SHP77 (cell line): ENCODE measurements at regions not wholly inside any gene's neighbourhood (a gene's known extent, or its start where the extent isn't known, plus 50 kb on each side); places are given as distances from the start of the nearest gene placed in this dataset.

Experiments
- DNase-seq, 2 experiments: peaks; one replicate each; lab custom pipeline; 2025; lab: John Stamatoyannopoulos, UW

DNA sequence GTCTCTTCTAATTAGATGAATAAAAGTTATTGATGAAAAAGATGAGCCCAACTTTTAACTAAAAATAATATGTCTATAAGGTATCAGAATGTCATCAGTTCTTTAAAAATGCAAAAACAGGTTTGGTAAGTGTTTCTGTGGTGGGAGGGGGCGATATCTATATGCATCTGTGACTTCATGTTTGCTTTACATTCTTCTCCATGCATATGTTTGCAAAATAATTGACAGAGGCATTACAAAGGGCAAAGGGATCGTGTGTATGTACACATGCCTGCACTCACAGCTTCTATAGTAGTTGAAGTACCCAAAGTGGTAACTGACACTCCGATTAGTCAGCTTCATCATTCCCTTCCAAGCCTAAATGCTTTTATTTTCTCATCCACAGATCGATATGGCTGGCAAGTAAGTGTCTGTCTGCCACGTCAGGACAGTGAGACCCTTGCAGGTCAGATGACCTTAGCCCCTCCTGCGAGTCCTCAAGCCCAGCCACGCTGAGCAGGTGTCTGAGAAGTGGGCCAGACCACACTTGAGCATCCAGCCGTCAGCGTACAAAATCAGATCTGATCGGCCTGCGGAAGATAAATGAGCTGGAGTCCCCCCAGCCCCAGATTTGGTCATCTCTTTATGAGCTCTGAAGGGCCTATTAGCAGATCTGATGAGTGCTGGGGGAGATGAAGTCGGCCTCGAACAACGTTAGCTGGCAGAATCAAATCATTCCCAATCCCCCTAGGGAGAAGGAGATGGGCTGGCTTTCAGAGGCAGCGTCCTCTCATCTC is 369.1 kb downstream of the MAFB start:
- peak in 1 of 2 experiments; percentile 37 for DNase-seq

DNA sequence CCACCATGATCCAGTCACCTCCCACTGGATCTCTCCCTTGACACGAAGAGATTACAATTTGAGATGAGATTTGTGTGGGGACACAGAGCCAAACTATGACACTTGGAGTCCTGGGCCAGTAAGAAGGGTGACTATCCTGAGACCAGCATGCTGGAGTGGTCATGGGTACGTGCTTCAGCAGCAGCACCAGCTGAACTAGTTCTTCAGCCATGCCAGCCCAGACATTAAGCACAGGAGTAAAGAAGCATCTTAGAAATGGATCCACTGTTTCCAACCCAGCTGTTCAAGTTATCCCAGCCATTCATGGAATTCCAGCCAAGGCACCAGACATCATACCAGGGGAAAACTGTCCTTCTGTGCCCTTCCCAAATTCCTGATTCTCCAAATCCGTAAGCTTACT is 370.0 kb downstream of the MAFB start:
- no peak for DNase-seq

DNA sequence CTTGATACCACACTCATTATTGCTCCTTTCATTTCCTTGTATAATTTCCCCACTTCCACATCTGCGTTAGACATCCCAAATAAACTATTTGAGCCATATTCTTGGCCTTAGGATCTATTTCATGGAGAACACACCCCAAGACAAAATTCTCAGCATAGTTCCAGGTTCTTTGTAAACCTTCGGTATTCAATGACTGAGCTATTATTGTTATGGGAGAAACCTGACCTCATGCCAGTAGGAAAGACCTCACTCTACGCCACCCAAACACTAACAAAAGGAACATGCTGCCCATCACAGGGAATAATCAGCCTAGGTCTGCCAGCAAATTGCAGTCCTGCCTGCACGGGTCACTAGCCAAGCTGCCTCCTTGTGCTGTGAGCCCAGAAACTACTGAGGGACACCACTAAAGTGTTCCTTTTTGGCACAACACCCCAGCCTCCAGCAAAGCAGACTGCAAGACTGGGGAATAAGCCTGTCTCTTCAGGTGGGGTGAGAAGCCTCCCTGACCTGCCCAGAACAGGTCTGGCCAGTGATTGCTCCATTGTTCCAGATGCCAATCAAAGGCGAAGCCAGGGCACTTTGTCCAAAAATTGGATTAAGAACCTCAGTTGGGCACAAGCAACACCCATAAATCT is 371.8 kb downstream of the MAFB start:
- no peak for DNase-seq

DNA sequence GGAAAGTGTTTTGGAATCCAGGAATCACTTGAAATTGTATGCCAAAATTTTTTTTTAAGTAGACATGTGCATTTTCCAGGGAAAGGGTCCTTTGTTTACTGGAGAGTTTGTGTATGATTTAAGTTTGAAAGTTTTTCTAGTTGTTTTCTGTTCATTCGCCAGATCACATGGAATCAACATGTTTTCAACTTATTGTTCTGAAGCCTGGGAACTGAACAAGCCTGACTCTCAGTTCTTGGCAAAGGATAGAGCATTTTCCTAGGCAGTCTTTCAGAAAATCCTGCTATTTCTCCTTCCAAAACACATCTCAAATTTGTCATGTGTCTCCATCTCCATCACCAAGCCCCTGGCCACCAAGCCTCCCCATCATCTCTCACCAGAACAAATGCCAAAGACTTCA is 374.8 kb downstream of the MAFB start:
- no peak for DNase-seq

DNA sequence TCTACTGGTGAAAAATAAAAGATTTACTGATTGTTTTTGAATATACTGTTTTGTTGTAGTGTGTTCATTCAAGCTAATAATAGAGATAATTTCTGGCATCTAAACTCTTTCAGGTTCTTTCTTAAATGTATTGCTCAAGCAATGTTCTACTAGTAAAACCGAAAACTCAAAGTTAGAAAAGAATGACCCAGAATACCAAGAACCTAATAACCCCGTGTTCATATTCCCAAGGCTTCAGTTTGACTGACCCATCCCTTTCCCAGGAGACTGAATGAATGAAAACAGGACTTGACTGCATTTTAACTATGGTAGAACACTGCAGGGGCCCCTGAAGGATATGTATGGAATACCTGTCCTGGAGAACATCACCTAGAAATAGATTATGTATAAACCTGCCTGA is 375.3 kb downstream of the MAFB start:
- no peak for DNase-seq

DNA sequence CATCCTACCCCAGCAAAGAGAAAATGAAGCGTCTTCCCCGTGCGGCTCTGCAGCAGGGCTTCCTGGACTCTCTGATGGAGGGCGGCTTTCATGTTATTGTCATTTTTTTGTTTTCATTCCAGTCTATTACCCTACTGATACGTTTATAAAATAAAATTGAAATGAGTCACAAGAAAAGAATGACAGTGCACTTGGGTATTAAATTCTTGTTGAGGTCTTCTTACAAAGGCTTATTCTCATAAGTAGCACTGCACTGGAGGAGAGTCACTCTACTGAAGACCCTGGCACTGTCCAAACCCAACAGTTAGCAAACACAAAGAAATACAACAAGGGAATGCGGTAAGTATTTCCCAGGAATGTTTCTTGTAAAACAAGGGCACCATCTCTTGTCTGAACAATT is 379.3 kb downstream of the MAFB start:
- DNase-seq: no peak

DNA sequence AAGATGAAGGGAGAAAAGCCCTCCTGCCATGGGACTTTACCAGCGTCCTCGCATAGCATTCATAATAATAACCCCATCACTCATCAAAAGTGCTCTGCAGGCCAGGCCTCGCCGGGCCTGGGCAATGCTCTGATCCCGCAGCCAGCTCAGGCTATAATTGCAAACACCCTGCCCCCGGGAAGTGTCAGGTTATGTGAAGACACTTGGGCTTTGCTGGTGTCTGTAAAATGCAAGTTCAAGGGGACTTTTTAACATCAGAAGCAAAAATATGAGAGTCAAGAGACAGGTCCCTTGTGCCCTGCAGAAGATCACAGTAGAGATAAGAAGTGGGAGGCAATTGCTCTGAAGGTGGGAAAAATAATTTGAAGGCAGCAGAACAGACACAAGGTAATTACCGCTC is 381.0 kb downstream of the MAFB start:
- DNase-seq: no peak

DNA sequence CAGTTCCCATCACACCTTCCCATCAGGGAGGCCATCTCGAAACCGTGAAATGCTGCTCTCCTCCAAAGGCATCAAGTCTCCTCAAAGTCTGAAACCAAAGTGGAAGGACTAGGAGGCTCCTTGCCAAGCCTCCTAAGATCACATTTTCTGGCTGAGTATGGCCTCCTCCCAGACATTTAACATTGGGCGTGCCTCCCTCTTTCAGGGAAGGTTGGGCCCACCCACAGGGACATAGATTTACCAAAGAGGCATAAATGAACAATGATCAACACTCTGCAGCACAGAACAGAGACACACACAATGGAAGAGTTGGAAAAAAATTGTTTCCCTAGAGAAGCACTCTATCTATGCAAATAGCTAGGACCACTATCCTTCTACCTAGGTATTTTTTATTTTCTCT is 381.8 kb downstream of the MAFB start:
- no peak for DNase-seq

DNA sequence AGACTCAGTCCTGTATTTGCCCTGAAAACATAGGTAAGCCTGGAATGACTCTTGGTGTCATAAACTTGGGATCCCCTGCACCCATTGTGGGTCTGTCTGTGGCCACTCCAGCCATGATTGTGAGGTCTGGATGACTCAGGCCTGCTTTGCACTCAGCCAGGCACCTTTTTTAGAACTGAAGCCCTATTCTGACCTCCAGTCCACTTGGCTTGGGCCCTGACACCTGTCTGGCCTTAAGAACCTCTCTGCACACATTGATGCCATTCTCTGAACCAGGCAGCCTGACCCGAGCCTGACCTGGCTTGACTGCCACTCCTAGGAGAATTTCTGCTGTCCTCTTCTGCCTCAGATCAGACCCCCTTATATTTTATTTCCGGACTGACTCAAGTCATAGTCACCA is 383.7 kb downstream of the MAFB start:
- no peak for DNase-seq

DNA sequence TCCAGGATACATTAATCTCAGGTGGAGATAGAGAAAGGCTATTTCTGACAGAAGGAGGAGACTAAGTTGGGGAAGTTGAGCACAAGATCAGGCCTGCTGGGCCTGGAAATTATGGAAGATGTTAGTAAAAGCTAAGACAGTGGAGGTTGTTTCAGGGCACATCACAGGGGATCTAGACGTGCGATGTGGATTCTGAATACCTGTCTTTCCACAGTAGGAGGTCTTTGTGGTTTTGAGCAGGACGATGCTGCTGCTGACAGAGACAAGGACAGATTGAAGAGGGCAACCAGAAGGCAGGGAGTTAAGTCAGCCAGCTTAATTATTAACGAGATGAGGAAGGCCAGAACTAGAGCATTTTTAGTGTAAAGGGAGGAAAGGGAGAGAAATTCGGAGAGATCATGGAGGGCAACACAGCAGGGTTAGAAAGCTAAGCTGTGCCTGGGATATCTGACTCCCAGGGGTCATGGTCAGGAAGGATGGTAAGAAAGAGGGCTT is 384.9 kb downstream of the MAFB start:
- no peak for DNase-seq

DNA sequence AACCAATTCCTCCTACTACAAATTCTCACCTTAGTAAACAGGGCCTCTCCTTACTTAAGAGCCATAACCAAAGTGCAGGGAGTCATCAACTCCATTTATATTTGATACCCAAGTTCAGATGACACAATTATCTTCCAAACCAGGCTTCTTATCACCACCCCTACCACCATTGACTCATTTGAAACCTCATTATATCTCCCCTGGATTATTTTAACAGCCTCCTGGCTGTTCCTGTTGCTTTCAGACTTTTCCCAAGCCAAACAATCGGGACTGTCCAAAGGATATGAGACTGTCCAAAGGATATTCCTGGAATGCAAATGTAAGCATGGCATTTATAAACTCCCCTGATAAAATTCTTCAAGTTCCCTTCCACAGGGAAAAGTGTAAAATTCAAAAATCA is 394.3 kb downstream of the MAFB start:
- no peak for DNase-seq

DNA sequence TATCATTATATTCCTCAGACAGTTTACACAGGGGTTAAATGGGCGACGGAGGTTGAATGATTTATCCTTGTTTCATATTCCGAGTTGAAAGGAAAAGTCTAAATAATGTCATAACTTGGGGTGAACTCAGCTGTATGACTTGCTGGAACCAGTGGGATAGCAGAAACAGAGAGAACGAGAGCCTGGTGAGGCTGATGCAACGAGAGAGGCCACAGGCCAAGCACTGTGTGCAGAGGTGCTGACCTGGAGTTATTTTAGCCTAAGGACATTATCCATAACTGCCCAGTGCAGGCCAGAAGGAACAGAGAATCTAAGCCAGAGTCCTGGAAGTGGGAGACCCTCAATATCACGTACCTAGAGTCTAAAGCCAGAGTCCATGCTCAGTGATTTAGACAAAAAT is 394.9 kb downstream of the MAFB start:
- no peak for DNase-seq

DNA sequence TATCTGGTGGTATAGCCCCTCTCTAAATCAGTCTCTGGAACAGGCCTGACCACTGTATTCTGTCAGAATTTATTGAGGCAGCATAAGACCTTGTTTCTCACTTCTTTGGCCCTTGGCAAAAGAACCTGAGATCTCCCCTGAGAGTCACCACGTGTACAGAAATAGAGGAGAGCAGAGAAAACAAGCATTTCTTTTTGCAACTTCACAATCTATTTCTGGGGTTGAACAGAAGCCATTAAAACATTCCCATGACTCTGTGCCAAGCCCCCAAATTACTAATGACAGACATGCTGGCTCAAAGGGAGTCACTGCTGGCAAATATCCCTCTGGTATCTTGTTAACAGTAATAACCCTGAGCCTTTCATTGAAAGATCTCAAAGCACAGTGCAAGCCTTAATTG is 395.3 kb downstream of the MAFB start:
- no peak for DNase-seq

DNA sequence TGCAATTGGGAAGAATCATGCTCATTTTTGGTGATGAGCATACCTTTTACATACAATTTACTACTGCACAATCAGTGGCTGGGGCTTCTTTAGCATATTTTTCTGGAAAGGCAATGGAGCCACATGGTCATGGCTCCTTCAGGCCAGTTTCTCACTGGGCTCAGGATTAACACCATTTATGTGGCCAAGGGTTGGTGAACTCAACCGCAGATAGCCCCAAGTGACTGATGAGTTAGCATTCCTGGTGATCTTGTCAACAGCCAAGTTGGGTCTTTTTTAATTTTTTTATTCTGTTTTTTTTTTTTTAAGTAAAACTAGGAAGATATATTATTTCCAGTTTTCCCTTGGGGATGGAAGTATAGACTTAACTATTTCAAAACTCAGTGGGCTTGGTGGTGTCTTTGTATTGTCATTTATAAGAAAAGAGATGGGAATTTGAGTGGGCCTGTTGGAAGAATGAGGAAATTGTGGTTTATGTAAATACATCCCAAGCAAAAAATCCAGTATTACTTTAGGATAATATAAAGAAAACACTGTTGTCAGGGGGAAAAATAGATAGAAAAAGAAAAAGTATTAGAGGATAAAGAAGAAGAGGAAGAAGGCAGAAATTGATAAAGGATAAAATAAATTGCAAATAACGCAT is 397.4 kb downstream of the MAFB start:
- no peak for DNase-seq

DNA sequence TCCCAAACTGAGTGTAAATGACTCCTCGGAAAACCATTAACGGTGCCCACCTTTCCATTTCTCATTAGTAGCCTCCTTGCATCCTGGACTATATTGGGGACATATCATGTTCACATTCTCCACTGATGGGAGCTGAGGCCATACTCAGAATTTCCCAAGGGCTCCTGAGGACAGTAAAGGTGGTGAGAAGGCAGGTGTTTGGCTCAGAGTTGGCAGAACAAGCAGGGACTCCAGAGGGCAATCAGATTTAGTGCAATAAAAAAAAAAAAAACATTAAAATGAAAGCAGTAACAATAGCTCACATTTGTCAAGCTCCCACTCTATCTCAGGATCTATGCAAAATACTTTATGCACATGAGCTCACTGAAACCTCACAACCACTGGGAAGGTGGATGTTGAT is 401.4 kb downstream of the MAFB start:
- no peak for DNase-seq

DNA sequence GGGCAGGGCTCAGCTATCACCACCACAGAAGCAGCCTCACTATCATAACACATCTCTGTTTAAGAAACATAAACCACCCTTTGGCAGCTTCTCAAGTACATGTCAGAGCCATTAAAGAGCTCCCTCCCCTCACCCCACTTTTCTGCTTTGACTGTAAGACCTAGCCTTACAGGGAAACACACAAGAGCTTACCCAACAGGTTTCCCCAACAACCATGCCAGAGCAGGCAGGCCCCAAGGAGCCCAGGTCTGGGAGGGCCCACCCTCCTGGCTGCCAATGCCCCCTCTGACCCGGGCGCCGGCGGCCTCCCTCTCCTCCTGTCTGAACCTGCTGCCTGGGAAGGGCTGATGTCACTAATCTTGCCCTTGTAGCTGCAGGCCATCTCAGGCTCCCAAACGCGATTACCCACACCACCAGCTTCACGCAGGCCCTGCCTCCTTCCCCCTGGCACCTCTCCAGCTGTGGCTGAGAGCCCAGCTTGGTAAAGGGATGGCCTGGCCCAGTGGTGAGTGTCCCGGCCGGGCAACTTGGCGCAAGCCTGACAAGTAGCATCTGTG is 402.0 kb downstream of the MAFB start:
- no peak for DNase-seq

DNA sequence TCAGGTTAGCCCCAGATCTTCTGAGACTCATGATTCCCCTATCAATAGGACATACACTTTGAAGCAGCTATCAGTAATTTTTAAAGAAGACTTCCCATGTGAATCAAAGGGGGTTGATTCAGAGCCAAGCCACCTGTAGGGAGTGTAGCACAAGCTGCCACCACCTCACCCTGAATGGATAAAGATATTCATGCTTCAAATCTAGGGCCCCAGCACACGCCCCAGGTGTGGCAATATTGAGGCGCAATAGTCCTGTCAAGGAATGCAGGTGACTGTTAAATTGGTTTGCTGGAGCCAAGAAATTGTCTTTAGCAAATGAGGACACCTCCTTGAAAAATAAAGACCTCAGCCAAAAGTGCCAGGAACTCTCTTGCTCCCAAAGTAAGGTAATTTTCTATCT is 404.4 kb downstream of the MAFB start:
- no peak for DNase-seq

DNA sequence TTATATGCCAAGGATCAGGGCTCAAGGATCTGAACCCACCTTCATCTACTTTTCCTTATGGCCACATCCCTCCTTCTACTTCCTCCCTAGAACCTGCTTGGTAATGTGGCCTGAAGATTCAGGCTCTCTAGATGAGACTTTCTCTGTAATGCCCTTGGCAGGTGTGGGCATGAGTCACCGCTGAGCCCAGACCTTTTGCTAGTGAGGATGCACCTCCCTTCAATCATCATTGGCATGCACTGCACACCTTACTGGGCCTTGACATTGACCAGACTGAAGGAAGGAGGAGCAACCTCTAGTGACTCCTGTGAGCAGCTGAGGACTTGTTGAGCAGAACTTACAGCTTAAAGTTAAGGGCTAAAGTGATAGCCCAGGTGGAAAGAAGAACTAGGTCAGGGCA is 405.3 kb downstream of the MAFB start:
- DNase-seq: no peak

DNA sequence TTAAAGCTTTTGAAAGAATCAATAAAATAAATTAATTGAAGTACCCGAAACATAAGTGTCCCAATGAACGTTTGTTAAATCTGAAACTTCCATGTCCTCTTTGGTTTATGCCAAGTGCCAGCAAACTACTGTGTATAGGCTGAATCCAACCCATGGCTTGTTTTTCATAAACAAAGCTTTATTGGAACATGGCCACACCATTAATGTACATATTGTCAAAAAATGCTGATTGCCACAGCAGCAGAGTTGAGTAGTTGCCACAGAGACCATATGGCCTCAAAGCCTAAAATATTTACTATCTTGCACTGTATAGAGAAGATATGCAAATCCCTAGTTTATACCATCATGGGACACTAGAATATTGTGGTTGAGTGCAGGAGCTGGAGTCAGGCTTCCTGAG is 406.1 kb downstream of the MAFB start:
- DNase-seq: no peak

DNA sequence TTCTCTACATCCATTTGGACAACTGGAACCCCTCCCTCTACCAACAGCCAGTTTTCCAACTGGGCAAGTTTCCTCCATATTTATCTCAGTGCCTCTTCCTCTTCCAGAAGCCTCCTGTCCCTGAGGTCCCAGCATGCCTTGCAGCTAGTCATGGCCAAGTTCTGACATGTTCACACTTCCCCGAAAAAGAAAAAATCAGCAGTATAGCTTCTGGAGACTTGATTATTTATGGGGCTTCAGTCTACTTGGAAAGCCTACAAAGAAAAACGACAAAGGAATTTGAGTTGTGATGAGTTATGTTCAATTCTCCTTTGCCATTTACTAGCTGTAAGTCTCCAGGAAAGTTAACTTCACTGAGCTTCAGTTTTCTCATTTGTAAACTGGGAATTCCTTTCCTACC is 406.5 kb downstream of the MAFB start:
- no peak for DNase-seq

DNA sequence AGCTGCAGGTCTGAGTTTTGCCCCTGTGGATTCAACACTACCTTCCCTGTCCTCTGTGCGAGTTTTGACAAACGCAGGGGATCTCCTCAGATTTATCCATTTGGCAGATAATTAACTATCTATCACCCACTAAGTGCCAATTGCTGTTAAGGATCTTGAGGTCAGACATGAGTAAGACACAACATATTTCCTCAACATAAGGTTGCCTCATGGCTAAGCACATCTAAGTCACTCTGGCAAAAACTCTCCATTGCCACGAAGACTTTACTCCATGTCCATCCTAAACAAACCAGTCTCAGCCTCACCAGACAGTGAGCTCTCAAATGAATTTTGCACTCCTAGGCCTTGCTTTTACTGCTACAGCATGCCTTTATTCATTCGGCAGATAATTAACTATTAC is 408.4 kb downstream of the MAFB start:
- DNase-seq: no peak

DNA sequence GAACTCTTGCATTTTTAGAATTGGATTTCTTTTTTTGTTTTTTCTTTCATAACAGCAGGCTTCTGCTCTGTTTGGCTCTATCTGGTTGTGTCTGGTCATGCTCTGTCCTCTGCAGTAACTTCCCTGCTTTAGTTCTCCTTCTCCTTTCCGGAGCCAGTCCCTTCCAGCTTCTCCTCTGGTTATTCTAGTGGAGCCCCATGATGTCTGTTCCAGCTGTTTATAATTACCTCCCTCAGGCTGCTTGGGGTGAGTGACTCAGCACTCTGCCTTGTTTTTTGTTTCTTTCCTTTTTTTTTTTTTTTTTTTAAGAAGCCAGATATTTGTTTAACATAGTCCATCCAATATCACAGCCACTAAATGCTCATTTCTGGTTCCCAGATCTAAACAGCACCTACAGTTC is 409.6 kb downstream of the MAFB start:
- DNase-seq: no peak

DNA sequence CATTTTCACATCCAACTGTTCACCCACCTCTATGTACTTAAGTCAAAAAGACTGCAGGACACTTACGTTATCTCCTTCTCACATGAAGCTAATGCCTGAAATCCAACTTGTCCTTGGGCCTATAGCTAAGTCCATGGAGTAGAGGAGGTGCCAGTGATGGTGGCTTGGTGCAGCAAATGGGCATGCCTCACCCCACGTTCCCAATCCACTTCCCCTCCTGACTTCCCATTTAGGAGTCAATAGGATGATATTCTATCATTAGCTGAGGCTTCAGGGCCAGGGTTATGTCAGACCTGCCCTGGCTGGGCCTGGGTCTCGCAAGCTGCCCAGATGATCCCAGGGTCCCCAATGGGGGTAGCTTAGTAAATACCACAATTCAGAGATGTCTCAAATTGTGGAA is 410.4 kb downstream of the MAFB start:
- no peak for DNase-seq
